Gastrocnemius medialis (tissue), 4 donors: ENCODE measurements at regions not wholly inside any gene's neighbourhood (a gene's known extent, or its start where the extent isn't known, plus 50 kb on each side); places are given as distances from the start of the nearest gene placed in this dataset.
"Not testable (repeated sequence)": the region's sequence is repeated elsewhere in the genome, so short reads cannot be mapped to it uniquely, and the experiment has no call there.

Experiments used
- ATAC-seq, 2 donors: fragments of 150-250 bp; one replicate each; pipeline ENCODE4 v1.9.1; 2016
- DNase-seq, 2 donors: peaks; one replicate each; pipeline ENCODE4 v3.0.0-alpha.2; 2019
- H3K27ac ChIP-seq, 4 donors: fragments of 200-600 bp; sonication (generic); 1 replicate in 1 of 4; 2 replicates in 3 of 4; pipeline ENCODE4 v1.5.1; 2016 to 2018; ENCODE audit warnings: mild to moderate bottlenecking in 2 of 4, moderate library complexity in 1 of 4
- H3K27me3 ChIP-seq, 3 donors: fragments of 200-600 bp; sonication (generic) in 2 of 3; 1 replicate in 1 of 3; 2 replicates in 2 of 3; pipeline versions ENCODE4 v1.5.1 to v1.6.0; 2016 to 2019; ENCODE audit warnings: mild to moderate bottlenecking in 1 of 3, moderate library complexity in 1 of 3
- H3K36me3 ChIP-seq, 2 donors: fragments of 200-600 bp; sonication (generic) in 1 of 2; one replicate each; pipeline ENCODE4 v1.5.1; 2017 to 2018
- H3K4me1 ChIP-seq, 2 donors: fragments of 200-600 bp; sonication (generic) in 1 of 2; one replicate each; pipeline ENCODE4 v1.5.1; 2016 to 2017; ENCODE audit warnings: mild to moderate bottlenecking in 2 of 2
- H3K4me3 ChIP-seq, 4 donors: fragments of 200-600 bp; sonication (generic) in 3 of 4; 1 replicate in 1 of 4; 2 replicates in 3 of 4; pipeline ENCODE4 v1.5.1; 2016 to 2019; ENCODE audit warnings: mild to moderate bottlenecking in 2 of 4
- H3K9me3 ChIP-seq, 3 donors: fragments of 200-600 bp; sonication (generic) in 2 of 3; 1 replicate in 1 of 3; 2 replicates in 2 of 3; pipeline ENCODE4 v1.5.1; 2016 to 2019
- POLR2A ChIP-seq, 2 donors: fragments of 450-650 bp; IDR thresholded peaks; one replicate each; pipeline ENCODE4 v1.6.1; 2017; ENCODE audit warnings: antibody characterized with exemption in 2 of 2, mild to moderate bottlenecking in 2 of 2, moderate library complexity in 2 of 2
- in situ Hi-C, 4 donors: fragments of 200-750 bp; cut with MboI; loops; one replicate each; pipeline versions ENCODE4 v1.15.0 to v1.8.0; 2017; ENCODE audit warnings: low sequenced_read_pairs in 4 of 4
- intact Hi-C: fragments of 100-400 bp; cut with DNase I; formaldehyde crosslinking; loops from one replicate; pipeline ENCODE4 v1.15.1; 2023; ENCODE audit warnings: low total_unique reads
- TF ChIP-seq, protein P1 (sequence below), 5 experiments: fragments of 450-650 bp in 3 of 5; fragments of 200-600 bp in 2 of 5; sonication (generic) in 2 of 5; IDR thresholded peaks in 4 of 5; conservative IDR thresholded peaks in 1 of 5; 1 replicate in 4 of 5; 2 replicates in 1 of 5; pipeline ENCODE4 v1.5.1; 2016 to 2019; ENCODE audit warnings: antibody characterized with exemption in 5 of 5, mild to moderate bottlenecking in 3 of 5, moderate library complexity in 3 of 5

DNA sequence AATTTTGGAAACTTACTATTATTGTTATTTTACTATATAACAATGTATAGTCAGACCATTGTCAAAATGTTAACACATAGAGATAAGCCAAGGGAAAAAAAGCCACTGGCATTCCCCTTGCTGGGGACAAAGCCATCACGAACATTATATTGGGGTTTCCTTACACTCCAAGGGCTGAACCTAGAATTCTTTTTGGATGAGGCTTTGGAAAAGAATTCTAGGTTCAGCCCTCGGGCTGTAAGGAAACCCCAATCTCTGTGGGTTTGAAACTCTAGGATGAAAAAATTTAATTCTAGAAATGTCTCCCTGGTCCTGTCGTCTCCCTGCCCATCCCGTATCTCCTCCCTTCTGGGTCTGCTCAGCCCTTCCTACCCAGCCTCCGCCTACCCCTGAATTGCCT lies 67.0 kb upstream of the SMAD6 start:
- in situ Hi-C loops = no loop called here
- Histone ChIP-seq H3K9me3 (no peaks in the 10 kb centered on the region), H3K4me3 (no peak overlapping the region), H3K27me3 (no peaks in the 10 kb centered on the region), H3K4me1 (no peaks in the 10 kb centered on the region), H3K27ac (no peak overlapping the region), H3K36me3 (no peaks in the 10 kb centered on the region)
- no peak for TF ChIP-seq POLR2A (IDR thresholded peaks at IDR 0.05)
- TF ChIP-seq, protein P1, sequence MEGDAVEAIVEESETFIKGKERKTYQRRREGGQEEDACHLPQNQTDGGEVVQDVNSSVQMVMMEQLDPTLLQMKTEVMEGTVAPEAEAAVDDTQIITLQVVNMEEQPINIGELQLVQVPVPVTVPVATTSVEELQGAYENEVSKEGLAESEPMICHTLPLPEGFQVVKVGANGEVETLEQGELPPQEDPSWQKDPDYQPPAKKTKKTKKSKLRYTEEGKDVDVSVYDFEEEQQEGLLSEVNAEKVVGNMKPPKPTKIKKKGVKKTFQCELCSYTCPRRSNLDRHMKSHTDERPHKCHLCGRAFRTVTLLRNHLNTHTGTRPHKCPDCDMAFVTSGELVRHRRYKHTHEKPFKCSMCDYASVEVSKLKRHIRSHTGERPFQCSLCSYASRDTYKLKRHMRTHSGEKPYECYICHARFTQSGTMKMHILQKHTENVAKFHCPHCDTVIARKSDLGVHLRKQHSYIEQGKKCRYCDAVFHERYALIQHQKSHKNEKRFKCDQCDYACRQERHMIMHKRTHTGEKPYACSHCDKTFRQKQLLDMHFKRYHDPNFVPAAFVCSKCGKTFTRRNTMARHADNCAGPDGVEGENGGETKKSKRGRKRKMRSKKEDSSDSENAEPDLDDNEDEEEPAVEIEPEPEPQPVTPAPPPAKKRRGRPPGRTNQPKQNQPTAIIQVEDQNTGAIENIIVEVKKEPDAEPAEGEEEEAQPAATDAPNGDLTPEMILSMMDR (IDR thresholded peaks at IDR 0.05 in 4 of 5, conservative IDR thresholded peaks at IDR 0.05 in 1 of 5) = no peak
- ATAC-seq (no peak), DNase-seq (no peak)
- intact Hi-C loops = no loop called here

DNA sequence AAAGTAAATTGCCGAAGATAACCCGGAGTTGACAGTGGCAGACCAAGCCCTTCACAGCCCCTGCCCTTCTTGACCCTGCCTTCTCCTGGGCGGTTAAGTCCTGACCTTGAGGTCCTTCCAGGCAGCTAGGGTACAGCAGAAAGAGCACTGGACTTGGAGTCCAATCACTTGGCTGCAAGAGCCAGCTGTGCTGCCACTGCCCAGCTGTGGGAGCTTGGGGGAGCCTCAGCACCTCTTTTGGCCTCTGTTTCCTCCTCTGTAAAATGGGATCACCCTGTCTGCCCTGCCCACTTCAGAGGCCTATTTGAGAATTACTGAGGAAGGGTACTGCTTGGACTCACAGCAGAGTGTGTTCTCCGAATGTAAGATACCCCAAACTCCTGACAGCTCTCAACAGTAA lies 66.2 kb upstream of the SMAD6 start:
- no peak for ATAC-seq
- no peak overlapping the region for H3K4me3 ChIP-seq
- no peak for DNase-seq
- intact Hi-C loops (no loop called here), in situ Hi-C loops (no loop called here)
- H3K27ac ChIP-seq = no peak overlapping the region
- H3K9me3 ChIP-seq = no peaks in the 10 kb centered on the region
- no peak for TF ChIP-seq POLR2A (IDR thresholded peaks at IDR 0.05)
- TF ChIP-seq, protein P1 (IDR thresholded peaks at IDR 0.05 in 4 of 5, conservative IDR thresholded peaks at IDR 0.05 in 1 of 5) = no peak
- no peaks in the 10 kb centered on the region for H3K27me3 ChIP-seq
- no peaks in the 10 kb centered on the region for H3K4me1 ChIP-seq
- no peaks in the 10 kb centered on the region for H3K36me3 ChIP-seq

DNA sequence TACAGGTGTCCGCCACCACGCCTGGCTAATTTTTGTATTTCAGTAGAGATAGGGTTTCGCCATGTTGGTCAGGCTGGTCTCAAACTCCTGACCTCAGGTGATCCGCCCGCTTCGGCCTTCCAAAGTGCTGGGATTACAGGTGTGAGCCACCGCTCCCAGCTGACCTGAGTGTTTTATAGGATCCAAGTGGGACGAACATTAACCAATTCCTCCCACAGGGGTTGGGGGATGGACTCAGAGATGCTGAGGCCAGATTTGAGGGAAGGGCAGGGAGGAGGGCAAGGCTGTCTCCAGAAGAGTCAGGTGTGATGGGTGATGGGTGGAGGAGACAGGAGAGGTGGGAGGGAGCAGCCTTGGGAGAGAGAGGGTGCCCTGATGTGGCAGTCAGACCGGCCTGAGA lies 65.0 kb upstream of the SMAD6 start:
- in situ Hi-C loops, DNase-seq, H3K9me3 ChIP-seq, intact Hi-C loops, ATAC-seq, H3K36me3 ChIP-seq, H3K27me3 ChIP-seq, H3K4me3 ChIP-seq, H3K27ac ChIP-seq, H3K4me1 ChIP-seq: not testable (repeated sequence)

DNA sequence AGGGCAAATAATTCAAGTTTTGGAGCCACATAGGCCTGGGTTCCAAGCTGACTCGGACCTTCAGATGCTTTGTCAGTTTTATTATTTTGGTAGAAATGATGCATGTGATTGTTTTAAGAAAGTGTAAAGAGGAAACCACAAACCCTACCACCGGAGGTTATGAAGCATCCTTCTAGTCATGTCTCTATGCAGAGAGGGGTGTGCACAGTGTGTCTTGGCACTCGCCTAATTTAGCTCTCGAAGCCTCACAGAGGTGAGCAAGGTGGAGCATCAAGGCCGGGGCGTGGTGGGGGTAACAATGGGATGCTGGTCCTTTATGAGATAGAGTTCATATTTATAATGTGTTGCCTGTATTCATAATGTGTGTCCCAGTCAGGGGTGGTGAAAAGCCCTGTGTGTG lies 63.7 kb upstream of the SMAD6 start:
- in situ Hi-C loops = no loop called here
- no peak for ATAC-seq

DNA sequence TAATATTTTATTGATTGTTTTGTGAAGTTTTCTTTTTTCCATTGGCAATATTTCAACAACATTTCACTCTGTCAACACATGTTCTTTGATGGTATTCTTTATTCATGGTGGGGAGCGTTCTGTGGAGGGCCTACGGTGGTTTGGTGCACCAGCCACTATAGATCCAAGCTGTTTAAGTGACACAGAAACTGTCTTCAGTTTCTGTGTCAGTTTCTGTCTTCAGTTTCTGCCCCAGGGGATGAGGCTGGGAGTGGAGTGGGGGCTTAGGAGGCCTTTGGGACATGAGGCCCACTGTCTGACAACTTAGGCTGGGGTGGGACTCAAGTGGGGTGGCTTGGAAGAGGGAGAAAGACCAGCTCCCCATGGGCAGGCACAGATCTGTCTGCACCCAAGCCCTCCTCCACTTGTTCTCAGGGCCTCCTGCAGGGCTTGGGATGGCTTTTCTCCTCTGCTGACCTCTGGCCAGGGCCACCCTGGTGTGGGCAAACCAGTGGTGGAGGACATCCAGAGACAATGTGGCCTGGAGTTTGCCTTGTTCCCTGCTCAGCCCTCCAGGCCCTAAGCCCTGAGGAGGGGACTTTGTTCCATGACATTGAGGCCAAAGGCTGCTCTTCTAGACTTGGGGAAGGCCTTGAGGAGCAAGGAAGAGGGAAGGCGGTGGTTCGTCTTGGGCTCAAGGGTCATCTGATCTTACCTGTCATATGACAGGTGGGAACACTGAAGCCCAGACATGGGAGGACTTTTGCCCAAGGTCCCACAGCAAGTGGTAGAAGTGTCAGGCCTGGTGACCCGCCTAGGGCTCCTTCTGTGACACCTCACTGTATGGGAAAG lies 60.3 kb upstream of the SMAD6 start:
- Histone ChIP-seq H3K27me3 (no peaks in the 10 kb centered on the region), H3K27ac (no peak overlapping the region), H3K36me3 (no peaks in the 10 kb centered on the region), H3K4me1 (no peaks in the 10 kb centered on the region), H3K9me3 (no peaks in the 10 kb centered on the region), H3K4me3 (no peak overlapping the region)
- TF ChIP-seq, protein P1 (IDR thresholded peaks at IDR 0.05 in 4 of 5, conservative IDR thresholded peaks at IDR 0.05 in 1 of 5) = no peak
- no peak for TF ChIP-seq POLR2A (IDR thresholded peaks at IDR 0.05)
- in situ Hi-C loops = no loop called here
- no peak for ATAC-seq
- intact Hi-C loops = no loop called here
- DNase-seq = no peak

More for the DNA sequence above, 63.7 kb upstream of the SMAD6 start:
- no peaks in the 10 kb centered on the region for H3K9me3 ChIP-seq
- DNase-seq = no peak
- H3K4me3 ChIP-seq = no peak overlapping the region
- H3K27me3 ChIP-seq = no peaks in the 10 kb centered on the region
- H3K4me1 ChIP-seq = no peaks in the 10 kb centered on the region
- H3K36me3 ChIP-seq = no peaks in the 10 kb centered on the region
- TF ChIP-seq POLR2A (IDR thresholded peaks at IDR 0.05) = no peak
- TF ChIP-seq, protein P1 (IDR thresholded peaks at IDR 0.05 in 4 of 5, conservative IDR thresholded peaks at IDR 0.05 in 1 of 5) = no peak
- intact Hi-C loops = no loop called here
- no peak overlapping the region for H3K27ac ChIP-seq
